Peyer's patch (tissue), 4 donors: ENCODE measurements at regions not wholly inside any gene's neighbourhood (a gene's known extent, or its start where the extent isn't known, plus 50 kb on each side); places are given as distances from the start of the nearest gene placed in this dataset.

Experiments used
- POLR2A ChIP-seq, 2 donors: fragments of 450-650 bp; IDR thresholded peaks; one replicate each; pipeline ENCODE4 v1.5.1; 2017; ENCODE audit warnings: antibody characterized with exemption in 2 of 2, mild to moderate bottlenecking in 2 of 2, moderate library complexity in 2 of 2
- TF ChIP-seq, protein P1 (sequence below), 6 experiments: fragments of 450-650 bp in 4 of 6; fragments of 200-600 bp in 2 of 6; sonication (generic) in 1 of 6; IDR thresholded peaks; one replicate each; pipeline ENCODE4 v1.5.1; 2017 to 2019; ENCODE audit warnings: antibody characterized with exemption in 6 of 6, mild to moderate bottlenecking in 3 of 6, moderate library complexity in 1 of 6

DNA sequence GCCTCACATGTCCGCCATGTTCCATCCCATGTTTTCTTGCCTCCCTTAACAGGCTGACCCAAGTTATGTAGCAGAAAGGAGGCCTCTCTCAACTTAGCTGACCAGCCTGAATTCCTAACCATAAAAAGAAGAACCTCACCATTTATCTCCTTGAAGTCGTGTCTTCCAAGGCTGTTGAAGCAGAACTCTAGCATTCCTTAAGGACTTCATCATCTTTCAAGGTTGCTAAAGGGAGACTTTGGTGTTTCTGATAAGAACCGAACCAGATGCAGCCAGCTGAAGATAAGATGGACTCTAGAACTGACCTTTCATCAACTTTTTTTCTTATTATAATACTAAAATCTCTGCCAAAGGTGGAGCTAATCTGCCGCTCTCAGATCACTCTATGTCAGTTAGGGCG is 571.7 kb upstream of the SLC35B3 start:
- TF ChIP-seq, protein P1, sequence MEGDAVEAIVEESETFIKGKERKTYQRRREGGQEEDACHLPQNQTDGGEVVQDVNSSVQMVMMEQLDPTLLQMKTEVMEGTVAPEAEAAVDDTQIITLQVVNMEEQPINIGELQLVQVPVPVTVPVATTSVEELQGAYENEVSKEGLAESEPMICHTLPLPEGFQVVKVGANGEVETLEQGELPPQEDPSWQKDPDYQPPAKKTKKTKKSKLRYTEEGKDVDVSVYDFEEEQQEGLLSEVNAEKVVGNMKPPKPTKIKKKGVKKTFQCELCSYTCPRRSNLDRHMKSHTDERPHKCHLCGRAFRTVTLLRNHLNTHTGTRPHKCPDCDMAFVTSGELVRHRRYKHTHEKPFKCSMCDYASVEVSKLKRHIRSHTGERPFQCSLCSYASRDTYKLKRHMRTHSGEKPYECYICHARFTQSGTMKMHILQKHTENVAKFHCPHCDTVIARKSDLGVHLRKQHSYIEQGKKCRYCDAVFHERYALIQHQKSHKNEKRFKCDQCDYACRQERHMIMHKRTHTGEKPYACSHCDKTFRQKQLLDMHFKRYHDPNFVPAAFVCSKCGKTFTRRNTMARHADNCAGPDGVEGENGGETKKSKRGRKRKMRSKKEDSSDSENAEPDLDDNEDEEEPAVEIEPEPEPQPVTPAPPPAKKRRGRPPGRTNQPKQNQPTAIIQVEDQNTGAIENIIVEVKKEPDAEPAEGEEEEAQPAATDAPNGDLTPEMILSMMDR (IDR thresholded peaks at IDR 0.05) = no peak
- no peak for TF ChIP-seq POLR2A (IDR thresholded peaks at IDR 0.05)
